IPS-15b (cell line): ENCODE measurements at regions not wholly inside any gene's neighbourhood (a gene's known extent, or its start where the extent isn't known, plus 50 kb on each side); places are given as distances from the start of the nearest gene placed in this dataset.

ENCODE experiments used
- H3K27me3 ChIP-seq: one replicate; pipeline ENCODE4 v1.6.1; 2013; ENCODE audit warnings: low read length; ENCODE audit not compliant: control insufficient read depth, insufficient read depth
- H3K36me3 ChIP-seq: one replicate; pipeline ENCODE4 v1.6.1; 2013; ENCODE audit warnings: low read length; ENCODE audit not compliant: control insufficient read depth, insufficient read depth
- H3K4me1 ChIP-seq: one replicate; pipeline ENCODE4 v1.6.1; 2013; ENCODE audit warnings: mild to moderate bottlenecking, low read length; ENCODE audit not compliant: control insufficient read depth, insufficient read depth
- H3K4me3 ChIP-seq: one replicate; pipeline ENCODE4 v1.5.1; 2013; ENCODE audit warnings: low read depth, low read length
- H3K9ac ChIP-seq: one replicate; pipeline ENCODE4 v1.6.1; 2013; ENCODE audit warnings: low read depth, mild to moderate bottlenecking, low read length
- H3K9me3 ChIP-seq: one replicate; pipeline ENCODE4 v1.6.1; 2013; ENCODE audit warnings: mild to moderate bottlenecking, low read length; ENCODE audit not compliant: control insufficient read depth, insufficient read depth

- Histone ChIP-seq H3K4me3 (no peak overlapping the region), H3K36me3 (no peaks in the 10 kb centered on the region), H3K27me3 (no peaks in the 10 kb centered on the region), H3K4me1 (peaks cover 23% of the 10 kb centered on the region), H3K9ac (no peak overlapping the region), H3K9me3 (no peaks in the 10 kb centered on the region)
These were observed 185.9 kb downstream of the FAT3 start for GRCh38 chr11:92410526-92410925.

- no peak overlapping the region for H3K9ac ChIP-seq
- H3K36me3 ChIP-seq: no peaks in the 10 kb centered on the region
- no peak overlapping the region for H3K4me3 ChIP-seq
- no peaks in the 10 kb centered on the region for H3K27me3 ChIP-seq
- no peaks in the 10 kb centered on the region for H3K9me3 ChIP-seq
- peaks cover 22% of the 10 kb centered on the region for H3K4me1 ChIP-seq
These were observed 186.8 kb downstream of the FAT3 start for GRCh38 chr11:92411431-92411830.

- peaks cover 8% of the 10 kb centered on the region for H3K4me1 ChIP-seq
- H3K9me3 ChIP-seq: no peaks in the 10 kb centered on the region
- H3K4me3 ChIP-seq: no peak overlapping the region
- H3K36me3 ChIP-seq: no peaks in the 10 kb centered on the region
- no peak overlapping the region for H3K9ac ChIP-seq
- H3K27me3 ChIP-seq: no peaks in the 10 kb centered on the region
These were observed 189.3 kb downstream of the FAT3 start for GRCh38 chr11:92413757-92414513.

GRCh38 chr11:92416971-92417725 lies 192.5 kb downstream of the FAT3 start:
- Histone ChIP-seq H3K4me3 (no peak overlapping the region), H3K27me3 (no peaks in the 10 kb centered on the region), H3K9me3 (no peaks in the 10 kb centered on the region), H3K4me1 (no peaks in the 10 kb centered on the region), H3K36me3 (no peaks in the 10 kb centered on the region), H3K9ac (no peak overlapping the region)

- Histone ChIP-seq H3K4me3 (no peak overlapping the region), H3K9me3 (no peaks in the 10 kb centered on the region), H3K36me3 (no peaks in the 10 kb centered on the region), H3K27me3 (no peaks in the 10 kb centered on the region), H3K4me1 (no peaks in the 10 kb centered on the region), H3K9ac (no peak overlapping the region)
These were observed 198.8 kb downstream of the FAT3 start for GRCh38 chr11:92423115-92424034.

- Histone ChIP-seq H3K4me3 (no peak overlapping the region), H3K9ac (no peak overlapping the region), H3K36me3 (no peaks in the 10 kb centered on the region), H3K4me1 (no peaks in the 10 kb centered on the region), H3K9me3 (no peaks in the 10 kb centered on the region), H3K27me3 (no peaks in the 10 kb centered on the region)
These were observed 199.7 kb downstream of the FAT3 start for GRCh38 chr11:92424281-92424680.

- no peak overlapping the region for H3K9ac ChIP-seq
- no peaks in the 10 kb centered on the region for H3K4me1 ChIP-seq
- H3K36me3 ChIP-seq: no peaks in the 10 kb centered on the region
- H3K4me3 ChIP-seq: no peak overlapping the region
- H3K9me3 ChIP-seq: no peaks in the 10 kb centered on the region
- no peaks in the 10 kb centered on the region for H3K27me3 ChIP-seq
These were observed 200.5 kb downstream of the FAT3 start for GRCh38 chr11:92425127-92425526.

GRCh38 chr11:92432515-92432914 lies 207.9 kb downstream of the FAT3 start:
- Histone ChIP-seq H3K27me3 (no peaks in the 10 kb centered on the region), H3K4me3 (no peak overlapping the region), H3K36me3 (no peaks in the 10 kb centered on the region), H3K4me1 (no peaks in the 10 kb centered on the region), H3K9ac (no peak overlapping the region), H3K9me3 (no peaks in the 10 kb centered on the region)

GRCh38 chr11:92436034-92436920 lies 211.7 kb downstream of the FAT3 start:
- peaks cover under 1% of the 10 kb centered on the region for H3K4me1 ChIP-seq
- H3K36me3 ChIP-seq: no peaks in the 10 kb centered on the region
- H3K9me3 ChIP-seq: no peaks in the 10 kb centered on the region
- H3K4me3 ChIP-seq: no peak overlapping the region
- H3K9ac ChIP-seq: no peak overlapping the region
- H3K27me3 ChIP-seq: no peaks in the 10 kb centered on the region

- peaks cover 5% of the 10 kb centered on the region for H3K4me1 ChIP-seq
- H3K36me3 ChIP-seq: no peaks in the 10 kb centered on the region
- H3K27me3 ChIP-seq: no peaks in the 10 kb centered on the region
- H3K4me3 ChIP-seq: no peak overlapping the region
- no peaks in the 10 kb centered on the region for H3K9me3 ChIP-seq
- no peak overlapping the region for H3K9ac ChIP-seq
These were observed 214.5 kb downstream of the FAT3 start for GRCh38 chr11:92439133-92439532.
